DND-41 (cell line): ENCODE measurements at regions not wholly inside any gene's neighbourhood (a gene's known extent, or its start where the extent isn't known, plus 50 kb on each side); places are given as distances from the start of the nearest gene placed in this dataset.

ENCODE experiments used
- EZH2 ChIP-seq: IDR thresholded peaks from 3 replicates; pipeline ENCODE4 v1.6.1; 2012; ENCODE audit warnings: borderline replicate concordance, low read depth, mild to moderate bottlenecking, moderate library complexity, low read length, inconsistent platforms; ENCODE audit not compliant: severe bottlenecking
- TF ChIP-seq, protein P1 (sequence below): IDR thresholded peaks from 2 replicates; pipeline ENCODE4 v1.5.1; 2012; ENCODE audit warnings: borderline replicate concordance, low read length, moderate library complexity, mild to moderate bottlenecking; ENCODE audit not compliant: poor library complexity, severe bottlenecking; ENCODE audit errors: extremely low read depth

DNA sequence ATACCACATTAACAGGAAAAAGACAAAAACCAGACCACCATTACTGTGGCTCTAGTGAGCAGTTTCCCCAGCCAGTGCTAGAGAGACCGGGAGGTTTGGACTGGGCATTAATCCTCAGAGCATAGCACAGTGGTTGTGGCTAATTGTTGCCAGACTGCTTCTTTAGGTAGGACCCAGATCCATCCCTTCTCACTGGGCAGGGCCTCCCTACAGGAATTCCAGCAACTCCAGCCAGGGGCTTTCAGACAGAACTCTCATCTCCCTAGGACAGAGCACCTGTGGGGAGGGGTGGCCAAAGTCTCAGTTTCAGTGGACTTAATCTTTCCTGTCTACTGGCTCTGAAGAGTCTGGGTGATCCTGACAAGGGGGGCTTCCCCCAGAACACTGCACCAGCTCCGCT lies 759.6 kb downstream of the SQOR start:
- TF ChIP-seq, protein P1, sequence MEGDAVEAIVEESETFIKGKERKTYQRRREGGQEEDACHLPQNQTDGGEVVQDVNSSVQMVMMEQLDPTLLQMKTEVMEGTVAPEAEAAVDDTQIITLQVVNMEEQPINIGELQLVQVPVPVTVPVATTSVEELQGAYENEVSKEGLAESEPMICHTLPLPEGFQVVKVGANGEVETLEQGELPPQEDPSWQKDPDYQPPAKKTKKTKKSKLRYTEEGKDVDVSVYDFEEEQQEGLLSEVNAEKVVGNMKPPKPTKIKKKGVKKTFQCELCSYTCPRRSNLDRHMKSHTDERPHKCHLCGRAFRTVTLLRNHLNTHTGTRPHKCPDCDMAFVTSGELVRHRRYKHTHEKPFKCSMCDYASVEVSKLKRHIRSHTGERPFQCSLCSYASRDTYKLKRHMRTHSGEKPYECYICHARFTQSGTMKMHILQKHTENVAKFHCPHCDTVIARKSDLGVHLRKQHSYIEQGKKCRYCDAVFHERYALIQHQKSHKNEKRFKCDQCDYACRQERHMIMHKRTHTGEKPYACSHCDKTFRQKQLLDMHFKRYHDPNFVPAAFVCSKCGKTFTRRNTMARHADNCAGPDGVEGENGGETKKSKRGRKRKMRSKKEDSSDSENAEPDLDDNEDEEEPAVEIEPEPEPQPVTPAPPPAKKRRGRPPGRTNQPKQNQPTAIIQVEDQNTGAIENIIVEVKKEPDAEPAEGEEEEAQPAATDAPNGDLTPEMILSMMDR = no peak
- no peak for TF ChIP-seq EZH2
